Naive thymus-derived CD8-positive, alpha-beta T cell (primary cell): ENCODE measurements at regions not wholly inside any gene's neighbourhood (a gene's known extent, or its start where the extent isn't known, plus 50 kb on each side); places are given as distances from the start of the nearest gene placed in this dataset.
"Not testable (repeated sequence)": the region's sequence is repeated elsewhere in the genome, so short reads cannot be mapped to it uniquely, and the experiment has no call there.

Source experiments
- ATAC-seq, 2 donors: fragments of 150-1000 bp; cut with Tn5 transposase in 1 of 2; sonication (Bioruptor Pico), chemical (Tn5 transposase) in 1 of 2; 1 replicate in 1 of 2; 2 replicates in 1 of 2; pipeline ENCODE4 v1.10.0; 2021; ENCODE audit warnings: mild to moderate bottlenecking in 2 of 2, moderate library complexity in 2 of 2
- POLR2A ChIA-PET: fragments of 350-600 bp; sonication (Branson Sonifier 250); formaldehyde crosslinking; loops from one replicate; lab custom pipeline; 2021; ENCODE audit warnings: antibody characterized with exemption; lab: Charles Lee
- DNase-seq, 10 donors: peaks; one replicate each; pipeline versions ENCODE4 v3.0.0 to v3.0.0-alpha.2; 2020 to 2022
- H3K27ac Mint-ChIP-seq, 10 donors: one replicate each; pipeline ENCODE4 v1.8.0; 2020 to 2022; ENCODE audit warnings: mild to moderate bottlenecking in 10 of 10, mixed read lengths in 10 of 10, moderate library complexity in 4 of 10, inconsistent platforms in 1 of 10
- H3K27me3 Mint-ChIP-seq, 5 donors: one replicate each; pipeline ENCODE4 v1.8.0; 2021 to 2022; ENCODE audit warnings: mixed read lengths in 5 of 5
- H3K36me3 Mint-ChIP-seq, 3 donors: one replicate each; pipeline ENCODE4 v1.8.0; 2020 to 2022; ENCODE audit warnings: mixed read lengths in 3 of 3, mild to moderate bottlenecking in 2 of 3, inconsistent platforms in 1 of 3
- H3K4me1 Mint-ChIP-seq, 4 donors: one replicate each; pipeline ENCODE4 v1.8.0; 2021 to 2022; ENCODE audit warnings: mixed read lengths in 4 of 4
- H3K4me3 Mint-ChIP-seq, 10 donors: one replicate each; pipeline ENCODE4 v1.8.0; 2020 to 2022; ENCODE audit warnings: mild to moderate bottlenecking in 10 of 10, mixed read lengths in 10 of 10, moderate library complexity in 6 of 10, inconsistent platforms in 1 of 10
- H3K9me3 Mint-ChIP-seq, 9 donors: one replicate each; pipeline ENCODE4 v1.8.0; 2020 to 2022; ENCODE audit warnings: mixed read lengths in 9 of 9, mild to moderate bottlenecking in 3 of 9, inconsistent platforms in 1 of 9, moderate library complexity in 1 of 9

GRCh38 chr7:19565602-19566001, 143.2 kb downstream of the POLR1F start:
- H3K27me3 Mint-ChIP-seq = peaks cover 0 to 2% (median 0%) of the 10 kb centered on the region in 5 donors
- H3K4me1 Mint-ChIP-seq = no peaks in the 10 kb centered on the region
- POLR2A ChIA-PET = no interaction called here
- no peaks in the 10 kb centered on the region for H3K36me3 Mint-ChIP-seq
- DNase-seq (no peak), ATAC-seq (no peak)
- H3K4me3 Mint-ChIP-seq = no peak overlapping the region
- no peak overlapping the region for H3K27ac Mint-ChIP-seq
- H3K9me3 Mint-ChIP-seq = peaks cover 0 to 18% (median 4%) of the 10 kb centered on the region in 9 donors

GRCh38 chr7:19561121-19561805, 147.6 kb downstream of the POLR1F start:
- H3K4me1 Mint-ChIP-seq = no peaks in the 10 kb centered on the region
- H3K36me3 Mint-ChIP-seq = no peaks in the 10 kb centered on the region
- no peak overlapping the region for H3K27ac Mint-ChIP-seq
- ATAC-seq (no peak), DNase-seq (no peak)
- H3K9me3 Mint-ChIP-seq = peaks cover 0 to 10% (median 0%) of the 10 kb centered on the region in 9 donors
- H3K27me3 Mint-ChIP-seq = no peaks in the 10 kb centered on the region
- POLR2A ChIA-PET = no interaction called here
- H3K4me3 Mint-ChIP-seq = no peak overlapping the region

GRCh38 chr7:19560111-19560883, 148.5 kb downstream of the POLR1F start:
- no peak for DNase-seq
- no peaks in the 10 kb centered on the region for H3K27me3 Mint-ChIP-seq
- no peaks in the 10 kb centered on the region for H3K4me1 Mint-ChIP-seq
- H3K36me3 Mint-ChIP-seq = no peaks in the 10 kb centered on the region
- peaks cover 0 to 12% (median 2%) of the 10 kb centered on the region in 9 donors for H3K9me3 Mint-ChIP-seq
- ATAC-seq = no peak
- POLR2A ChIA-PET = no interaction called here
- no peak overlapping the region for H3K27ac Mint-ChIP-seq
- no peak overlapping the region for H3K4me3 Mint-ChIP-seq

- Mint-ChIP-seq H3K27ac (no peak overlapping the region), H3K9me3 (peaks cover 0 to 20% (median 2%) of the 10 kb centered on the region in 9 donors), H3K4me3 (no peak overlapping the region), H3K4me1 (no peaks in the 10 kb centered on the region), H3K36me3 (no peaks in the 10 kb centered on the region), H3K27me3 (peaks cover 0 to 4% (median 0%) of the 10 kb centered on the region in 5 donors)
- POLR2A ChIA-PET = no interaction called here
- no peak for ATAC-seq
- no peak for DNase-seq
Observed at GRCh38 chr7:19558527-19558926, 150.3 kb downstream of the POLR1F start.

GRCh38 chr7:19557726-19558465, 150.9 kb downstream of the POLR1F start:
- H3K4me3 Mint-ChIP-seq = no peak overlapping the region
- ATAC-seq (no peak), DNase-seq (no peak)
- no peaks in the 10 kb centered on the region for H3K4me1 Mint-ChIP-seq
- H3K27ac Mint-ChIP-seq = no peak overlapping the region
- POLR2A ChIA-PET = no interaction called here
- no peaks in the 10 kb centered on the region for H3K36me3 Mint-ChIP-seq
- peaks cover 0 to 4% (median 0%) of the 10 kb centered on the region in 5 donors for H3K27me3 Mint-ChIP-seq
- H3K9me3 Mint-ChIP-seq = peaks cover 0 to 20% (median 2%) of the 10 kb centered on the region in 9 donors

GRCh38 chr7:19554581-19554980, 154.3 kb downstream of the POLR1F start:
- no peak for ATAC-seq
- no peak overlapping the region for H3K27ac Mint-ChIP-seq
- H3K4me1 Mint-ChIP-seq = no peaks in the 10 kb centered on the region
- DNase-seq = no peak
- H3K9me3 Mint-ChIP-seq = peaks cover 0 to 10% (median 3%) of the 10 kb centered on the region in 9 donors
- no peak overlapping the region for H3K4me3 Mint-ChIP-seq
- POLR2A ChIA-PET = no interaction called here
- peaks cover 0 to 4% (median 0%) of the 10 kb centered on the region in 5 donors for H3K27me3 Mint-ChIP-seq
- no peaks in the 10 kb centered on the region for H3K36me3 Mint-ChIP-seq

- Mint-ChIP-seq H3K27me3 (peaks cover 0 to 4% (median 0%) of the 10 kb centered on the region in 5 donors), H3K36me3 (no peaks in the 10 kb centered on the region), H3K4me3 (no peak overlapping the region)
Observed at GRCh38 chr7:19552576-19552975, 156.3 kb downstream of the POLR1F start.

GRCh38 chr7:19549246-19549645, 159.6 kb downstream of the POLR1F start:
- H3K36me3 Mint-ChIP-seq, H3K4me1 Mint-ChIP-seq, POLR2A ChIA-PET, DNase-seq, H3K27me3 Mint-ChIP-seq, H3K27ac Mint-ChIP-seq, H3K4me3 Mint-ChIP-seq, ATAC-seq: not testable (repeated sequence)
- peaks cover 1 to 32% (median 11%) of the 10 kb centered on the region in 9 donors for H3K9me3 Mint-ChIP-seq

More at GRCh38 chr7:19552576-19552975, 156.3 kb downstream of the POLR1F start:
- Mint-ChIP-seq H3K9me3 (peaks cover 0 to 11% (median 3%) of the 10 kb centered on the region in 9 donors), H3K4me1 (no peaks in the 10 kb centered on the region), H3K27ac (no peak overlapping the region)
- ATAC-seq (no peak), DNase-seq (no peak)
- POLR2A ChIA-PET = no interaction called here

- H3K27me3 Mint-ChIP-seq = no peaks in the 10 kb centered on the region
- ATAC-seq (no peak), DNase-seq (no peak)
- POLR2A ChIA-PET = no interaction called here
- peaks cover 0 to 26% (median 4%) of the 10 kb centered on the region in 9 donors for H3K9me3 Mint-ChIP-seq
- no peaks in the 10 kb centered on the region for H3K36me3 Mint-ChIP-seq
- no peak overlapping the region for H3K4me3 Mint-ChIP-seq
- H3K4me1 Mint-ChIP-seq = no peaks in the 10 kb centered on the region
- H3K27ac Mint-ChIP-seq = no peak overlapping the region
Observed at GRCh38 chr7:19537942-19538401, 170.9 kb downstream of the POLR1F start.

GRCh38 chr7:19533266-19533665, 175.6 kb downstream of the POLR1F start:
- H3K4me1 Mint-ChIP-seq = no peaks in the 10 kb centered on the region
- no peak overlapping the region for H3K4me3 Mint-ChIP-seq
- H3K9me3 Mint-ChIP-seq = peaks cover 0 to 16% (median 0%) of the 10 kb centered on the region in 9 donors
- POLR2A ChIA-PET = no interaction called here
- ATAC-seq (no peak), DNase-seq (no peak)
- H3K27me3 Mint-ChIP-seq = peaks cover 0 to 3% (median 0%) of the 10 kb centered on the region in 5 donors
- no peak overlapping the region for H3K27ac Mint-ChIP-seq
- no peaks in the 10 kb centered on the region for H3K36me3 Mint-ChIP-seq

- Mint-ChIP-seq H3K4me3 (no peak overlapping the region), H3K27me3 (peaks cover 0 to 3% (median 0%) of the 10 kb centered on the region in 5 donors), H3K36me3 (no peaks in the 10 kb centered on the region), H3K27ac (no peak overlapping the region), H3K9me3 (peaks cover 0 to 16% (median 0%) of the 10 kb centered on the region in 9 donors), H3K4me1 (no peaks in the 10 kb centered on the region)
- DNase-seq (no peak), ATAC-seq (no peak)
- POLR2A ChIA-PET = no interaction called here
Observed at GRCh38 chr7:19530852-19531251, 178.0 kb downstream of the POLR1F start.

GRCh38 chr7:19530261-19530660, 178.6 kb downstream of the POLR1F start:
- Mint-ChIP-seq H3K4me3 (no peak overlapping the region), H3K27ac (no peak overlapping the region), H3K4me1 (no peaks in the 10 kb centered on the region), H3K9me3 (peaks cover 0 to 16% (median 0%) of the 10 kb centered on the region in 9 donors), H3K36me3 (no peaks in the 10 kb centered on the region), H3K27me3 (peaks cover 0 to 3% (median 0%) of the 10 kb centered on the region in 5 donors)
- ATAC-seq = no peak
- POLR2A ChIA-PET = no interaction called here
- no peak for DNase-seq
